ENCODE measurements at regions not wholly inside any gene's neighbourhood (a gene's known extent, or its start where the extent isn't known, plus 50 kb on each side); places are given as distances from the start of the nearest gene placed in this dataset.

DNA sequence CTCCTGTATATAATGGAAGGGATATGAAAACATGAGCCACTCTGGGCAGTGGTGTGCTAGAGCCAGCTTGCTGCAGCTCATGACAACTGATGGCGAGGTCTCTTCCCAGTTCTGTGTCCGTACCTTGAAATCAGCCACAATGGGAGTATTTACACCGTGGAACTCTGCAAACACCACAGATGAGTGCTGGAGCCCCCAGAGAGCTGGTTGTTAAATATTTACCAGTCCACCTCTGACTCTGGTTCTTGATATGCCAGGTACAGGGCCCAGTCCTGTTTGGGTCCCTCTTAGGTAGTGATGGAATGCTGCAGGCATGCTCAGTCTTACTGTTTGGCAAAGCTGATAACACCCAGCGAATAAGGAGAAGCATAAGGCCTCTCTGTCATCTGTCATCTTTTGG lies 116.1 kb upstream of the GLI2 start:
- DNase-seq: no peak

- DNase-seq: no peak
Measured at GRCh38 chr2:120620025-120620793, 115.5 kb upstream of the GLI2 start.

GRCh38 chr2:120622159-120622869 lies 113.4 kb upstream of the GLI2 start:
- DNase-seq: no peak

- DNase-seq: no peak
Measured at GRCh38 chr2:120622886-120623753, 112.5 kb upstream of the GLI2 start.

GRCh38 chr2:120624061-120624737 lies 111.5 kb upstream of the GLI2 start:
- no peak for DNase-seq

GRCh38 chr2:120624738-120625446 lies 110.8 kb upstream of the GLI2 start:
- DNase-seq: no peak

DNA sequence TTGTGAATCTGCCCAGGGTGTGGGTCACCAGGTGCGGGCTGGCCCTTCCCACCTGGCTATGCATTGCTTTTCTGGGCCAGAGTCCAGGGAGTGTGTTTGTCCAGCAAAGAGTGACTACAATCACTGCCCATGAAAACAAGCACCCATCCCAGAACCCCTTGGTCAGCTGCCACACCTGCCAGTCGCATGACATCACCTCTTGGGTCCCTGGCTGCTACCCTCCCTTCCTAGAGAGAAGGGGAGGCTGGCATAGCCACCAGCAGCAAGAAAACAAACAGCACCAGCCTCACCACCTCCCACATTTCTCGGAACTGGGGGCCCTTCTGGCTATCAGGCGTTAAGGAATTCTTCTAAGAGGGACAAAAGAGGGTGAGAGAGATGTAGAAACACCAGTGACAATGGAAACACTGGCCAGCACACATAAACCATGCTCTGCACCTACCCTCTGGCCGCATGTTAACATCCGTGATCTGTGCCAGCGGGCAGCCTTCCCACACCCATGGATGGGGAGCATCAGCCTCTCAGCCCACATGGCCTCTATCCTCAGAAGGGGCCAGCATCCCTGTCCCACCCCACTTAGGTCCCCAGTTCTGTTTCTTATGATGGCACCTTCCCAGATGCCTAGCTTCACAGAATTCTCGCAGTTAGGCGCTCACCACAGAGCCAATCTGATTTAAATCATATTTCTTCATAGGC lies 109.7 kb upstream of the GLI2 start:
- DNase-seq: no peak

- no peak for DNase-seq
Measured at GRCh38 chr2:120626566-120626965, 109.1 kb upstream of the GLI2 start.

DNA sequence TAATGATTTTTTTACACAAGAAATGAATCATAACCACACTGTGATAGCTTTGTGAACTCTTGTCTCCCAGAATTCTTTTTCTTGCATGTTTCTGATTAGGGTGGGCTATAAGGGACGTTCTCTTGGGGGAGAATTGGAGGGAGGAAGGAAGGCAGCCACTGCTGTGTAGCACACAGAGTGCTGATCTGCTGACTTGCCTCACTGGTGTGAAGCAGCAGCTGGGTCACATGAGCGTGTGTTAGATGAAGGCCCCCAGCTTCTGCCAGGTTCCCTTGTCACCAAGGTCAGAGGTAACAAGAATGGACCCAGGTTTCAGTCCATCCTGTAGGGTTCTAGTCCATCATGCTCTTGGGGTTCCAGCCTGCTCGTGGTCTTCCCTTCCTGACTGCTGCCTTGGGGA lies 107.4 kb upstream of the GLI2 start:
- DNase-seq: no peak

GRCh38 chr2:120629241-120629895 lies 106.3 kb upstream of the GLI2 start:
- DNase-seq: no peak

DNA sequence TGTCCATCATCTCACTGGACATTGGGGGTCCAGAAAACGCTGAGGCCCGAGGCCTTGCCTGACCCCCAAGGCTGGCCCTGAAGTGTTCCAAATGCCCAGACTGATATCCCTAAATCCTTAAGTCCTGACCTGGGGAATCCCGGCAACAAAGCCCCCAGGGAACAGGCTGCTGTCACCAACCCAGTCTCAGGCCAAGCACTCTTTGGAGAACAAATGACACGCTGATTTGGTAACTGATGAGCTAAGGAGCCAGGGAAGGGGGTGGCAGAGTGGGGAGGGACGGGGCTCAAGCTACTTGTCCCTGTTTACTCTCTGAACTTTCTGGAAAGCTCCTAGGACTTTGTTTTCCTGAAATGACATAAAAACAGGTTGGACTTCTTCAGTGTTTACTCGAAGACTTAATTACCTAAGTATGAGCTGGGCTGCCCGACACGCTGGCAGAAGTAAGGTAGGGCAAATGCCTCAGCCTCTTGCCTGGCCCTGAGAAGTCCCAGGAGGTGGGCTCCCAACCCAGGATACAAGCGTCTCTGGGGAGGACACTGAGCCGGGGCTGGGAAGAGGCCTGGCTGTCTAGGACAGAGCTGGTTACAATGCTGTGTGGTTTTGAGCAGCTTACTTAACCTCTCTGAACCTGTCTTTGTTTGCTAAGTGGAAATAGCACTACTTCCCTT lies 105.5 kb upstream of the GLI2 start:
- no peak for DNase-seq

DNA sequence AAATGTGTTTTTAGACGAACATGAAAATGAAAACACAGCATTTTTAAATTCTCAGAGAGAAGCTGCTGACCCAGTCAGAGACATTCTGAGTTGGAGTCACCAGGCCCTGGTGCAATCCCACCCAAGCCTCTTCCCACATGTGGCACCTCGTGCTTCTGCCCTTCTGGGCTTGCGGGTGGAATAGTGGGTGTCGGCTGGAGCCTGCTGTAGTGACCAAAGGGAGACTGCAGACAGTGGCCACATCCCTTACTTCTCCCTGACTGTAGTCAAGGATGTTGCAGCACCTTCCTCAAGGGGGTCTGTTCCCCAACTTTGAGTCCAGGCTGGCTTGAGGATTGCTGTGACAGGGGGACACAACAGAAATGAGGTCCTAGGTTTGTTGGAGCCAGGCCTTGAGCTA lies 104.4 kb upstream of the GLI2 start:
- DNase-seq: no peak

- no peak for DNase-seq
Measured at GRCh38 chr2:120631724-120632123, 103.9 kb upstream of the GLI2 start.

GRCh38 chr2:120632796-120633646 lies 102.6 kb upstream of the GLI2 start:
- no peak for DNase-seq

GRCh38 chr2:120634533-120634932 lies 101.1 kb upstream of the GLI2 start:
- no peak for DNase-seq

DNA sequence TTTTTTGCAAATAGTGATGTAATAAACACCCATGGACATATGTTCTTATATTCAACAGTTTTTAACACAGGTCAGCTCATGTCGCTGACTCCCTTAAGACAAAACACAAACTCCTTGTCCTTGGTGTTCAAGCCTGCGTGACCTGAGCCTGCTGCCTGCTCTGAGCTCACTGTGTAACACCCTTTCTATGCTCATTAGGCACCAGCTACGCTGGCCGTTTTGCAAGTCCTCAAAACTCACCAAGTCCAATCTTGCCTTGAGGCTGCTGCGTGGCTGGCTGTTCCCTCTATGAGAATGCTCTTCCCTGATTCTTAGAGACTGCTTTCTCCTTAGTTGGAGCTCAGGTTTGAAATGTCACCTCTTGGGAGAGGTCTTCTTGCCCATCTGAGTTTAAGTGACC lies 100.5 kb upstream of the GLI2 start:
- no peak for DNase-seq

DNA sequence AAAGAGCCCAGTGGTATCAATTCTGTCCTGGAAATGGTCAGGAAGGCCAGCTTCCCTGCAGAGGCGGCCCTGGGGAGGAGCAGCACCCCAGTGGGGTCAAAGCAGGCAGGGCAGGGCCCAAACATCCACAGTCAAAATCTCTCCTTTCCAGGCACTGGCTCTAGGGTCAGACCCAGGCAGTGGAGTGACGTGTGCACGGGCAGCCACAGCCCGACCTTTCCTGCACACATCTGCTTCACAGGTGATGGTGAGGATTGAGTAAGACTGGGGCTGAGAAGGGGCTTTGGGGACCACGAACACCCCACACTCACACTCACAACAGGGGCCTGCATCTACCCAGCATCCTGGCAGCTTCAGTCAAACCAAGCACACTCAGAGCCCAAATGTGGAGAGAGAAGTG lies 97.8 kb upstream of the GLI2 start:
- no peak for DNase-seq

GRCh38 chr2:120638450-120638849 lies 97.2 kb upstream of the GLI2 start:
- no peak for DNase-seq

- DNase-seq: no peak
Measured at GRCh38 chr2:120641366-120641771, 94.3 kb upstream of the GLI2 start.
